Activated T-cell treated with anti-CD3 and anti-CD28 coated beads, Interleukin-2, amount 50 U/mL, for 48 hours (primary cell): ENCODE measurements at regions not wholly inside any gene's neighbourhood (a gene's known extent, or its start where the extent isn't known, plus 50 kb on each side); places are given as distances from the start of the nearest gene placed in this dataset.
A peak's percentile ranks its signal among the peaks of the same experiment; 100 is the strongest.
"Not testable (repeated sequence)": the region's sequence is repeated elsewhere in the genome, so short reads cannot be mapped to it uniquely, and the experiment has no call there.

Experiments used
- DNase-seq, 2 experiments: peaks; one replicate each; pipeline ENCODE4 v3.0.0-alpha.2; 2020

DNA sequence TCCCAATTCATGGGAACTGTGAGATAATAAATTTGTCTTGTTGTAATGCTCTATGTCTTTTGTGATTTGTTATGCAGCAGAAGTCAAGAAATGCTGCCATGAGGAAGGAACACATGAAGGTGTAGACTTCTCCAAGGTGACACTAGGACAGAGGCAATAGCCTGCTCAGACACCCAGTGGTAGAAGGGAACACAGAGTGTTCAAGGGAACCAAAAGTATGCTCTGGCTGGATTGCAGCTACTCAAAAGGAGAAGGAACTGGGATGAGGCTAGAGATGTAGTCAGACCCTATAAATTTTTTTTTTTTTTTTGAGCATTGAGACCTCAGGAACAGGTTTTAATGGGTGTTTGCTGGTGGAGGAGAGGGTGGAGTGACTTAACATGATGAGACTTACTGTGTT, 232.5 kb downstream of the PARP8 start:
- DNase-seq, result no peak

DNA sequence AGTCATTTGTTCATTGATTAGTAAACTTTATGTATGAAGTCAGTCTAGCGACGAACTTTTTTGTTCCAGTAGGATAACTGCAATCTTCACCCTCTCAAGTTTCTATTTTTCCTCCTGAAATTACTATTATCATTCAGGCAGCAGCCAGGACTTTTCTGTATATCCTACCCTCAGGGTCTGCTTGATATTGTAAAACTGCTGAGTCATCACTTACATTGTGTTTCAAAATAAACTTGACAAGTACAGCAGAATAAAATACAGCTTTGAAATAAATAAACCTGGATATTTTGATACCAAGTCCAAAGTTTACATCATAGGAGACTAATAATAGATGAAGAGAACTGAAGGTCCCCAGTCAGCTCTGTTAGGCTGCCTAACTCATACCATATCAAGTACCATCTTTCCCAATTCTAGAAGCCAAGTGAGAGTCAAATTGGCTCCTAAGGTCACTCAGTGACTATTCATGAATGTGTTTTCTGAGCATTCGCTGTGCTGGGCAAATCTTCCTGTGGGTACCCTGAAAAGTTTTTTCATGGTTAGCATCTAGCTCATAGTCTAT, 234.6 kb downstream of the PARP8 start:
- no peak for DNase-seq

DNA sequence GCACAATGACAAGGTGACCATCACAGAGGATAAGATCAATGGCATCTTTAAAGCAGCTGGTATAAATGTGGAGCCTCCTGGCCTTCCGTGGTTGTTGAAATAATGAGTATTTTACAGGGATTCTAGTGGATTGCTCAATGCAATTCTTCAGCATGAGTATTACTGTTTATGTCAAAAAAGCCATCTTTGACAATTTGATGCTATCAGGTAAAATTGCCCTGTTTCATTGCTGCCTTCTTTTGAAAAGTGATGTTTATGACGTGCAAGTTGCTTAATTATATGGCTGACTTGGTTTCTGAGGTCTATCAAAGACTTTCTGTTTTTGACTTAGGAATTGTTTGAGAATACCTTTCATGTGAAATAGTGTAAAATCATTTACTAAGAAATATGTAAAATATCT, 237.2 kb downstream of the PARP8 start:
- no peak for DNase-seq

DNA sequence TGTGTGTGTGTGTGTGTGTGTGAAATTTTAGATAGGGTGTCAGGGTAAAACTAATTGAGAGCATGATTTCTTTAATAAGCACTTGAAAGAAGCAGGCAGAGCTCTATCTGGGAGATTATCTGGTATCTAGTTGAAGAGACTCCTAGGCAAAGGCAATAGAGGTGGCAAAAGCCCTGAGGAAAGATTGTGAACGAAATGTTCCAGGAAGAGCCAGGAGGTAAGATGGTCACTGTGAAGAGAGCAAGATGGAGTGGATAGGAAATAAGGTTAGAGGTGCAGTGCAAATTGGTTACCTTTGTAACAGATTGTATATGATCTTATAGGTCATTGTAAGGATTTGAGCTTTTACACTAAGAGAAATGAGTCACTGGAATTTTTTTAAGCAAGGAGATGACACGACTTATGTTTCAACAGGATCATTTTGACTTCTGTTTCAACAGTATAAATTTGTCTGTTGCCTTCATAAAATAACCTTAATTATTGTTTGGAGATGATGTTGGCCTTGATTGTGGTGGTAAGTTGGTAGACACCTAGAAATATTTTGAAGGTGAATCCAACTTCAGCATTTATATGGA, 239.6 kb downstream of the PARP8 start:
- no peak for DNase-seq

DNA sequence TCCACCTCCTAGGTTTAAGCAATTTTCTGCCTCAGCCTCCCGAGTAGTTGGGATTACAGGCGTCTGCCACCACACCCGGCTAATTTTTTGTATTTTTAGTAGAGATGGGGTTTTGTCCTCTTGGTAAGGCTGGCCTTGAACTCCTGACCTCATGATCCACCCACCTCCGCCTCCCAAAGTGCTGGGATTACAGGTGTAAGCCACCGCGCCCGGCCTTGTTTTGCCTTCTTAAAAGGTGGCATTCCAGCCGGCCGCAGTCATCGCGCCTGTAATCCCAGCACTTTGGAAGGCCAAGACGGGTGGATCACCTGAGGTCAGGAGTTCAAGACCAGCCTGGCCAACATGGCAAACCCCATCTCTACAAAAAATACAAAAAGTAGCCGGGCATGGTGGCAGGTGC, 253.7 kb downstream of the PARP8 start:
- not testable (repeated sequence) for DNase-seq

DNA sequence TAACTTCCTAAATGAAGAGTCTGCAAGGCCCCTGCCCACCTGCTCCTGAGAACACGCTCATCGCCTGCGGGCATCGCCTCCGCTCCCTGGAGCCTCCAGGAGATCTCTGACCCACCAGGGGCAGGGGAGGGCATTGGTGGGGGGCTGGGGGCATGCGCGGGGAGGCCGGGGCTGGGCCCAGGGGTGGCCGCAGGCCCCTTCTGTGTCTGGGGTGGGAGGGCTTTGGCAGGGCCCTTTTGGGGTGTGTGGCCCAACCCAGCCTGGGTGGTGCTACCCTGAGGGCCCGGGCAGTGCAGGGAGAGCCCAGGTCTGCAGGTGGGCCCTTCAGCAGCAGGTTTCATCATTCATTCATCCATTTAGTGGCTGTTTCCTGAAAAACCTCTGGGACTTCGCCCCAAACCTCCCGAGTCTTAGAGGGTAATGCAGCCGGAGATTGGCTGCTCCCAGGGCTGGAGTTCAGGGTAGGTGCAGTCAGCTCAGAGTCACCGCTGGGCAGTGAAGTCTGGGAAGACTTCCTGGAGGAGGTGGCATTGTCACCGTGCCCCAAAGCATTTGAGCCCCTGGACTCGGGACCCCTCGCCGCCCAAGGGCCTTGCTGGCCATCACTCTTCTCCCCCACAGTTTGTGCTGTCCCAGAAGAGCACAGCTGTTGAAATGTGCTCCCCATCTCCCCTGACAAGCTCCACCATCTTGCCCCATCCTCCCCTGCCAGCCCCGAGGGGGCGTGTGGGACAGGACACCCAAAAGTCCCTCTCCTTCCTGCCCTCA, 255.1 kb downstream of the PARP8 start:
- no peak for DNase-seq

DNA sequence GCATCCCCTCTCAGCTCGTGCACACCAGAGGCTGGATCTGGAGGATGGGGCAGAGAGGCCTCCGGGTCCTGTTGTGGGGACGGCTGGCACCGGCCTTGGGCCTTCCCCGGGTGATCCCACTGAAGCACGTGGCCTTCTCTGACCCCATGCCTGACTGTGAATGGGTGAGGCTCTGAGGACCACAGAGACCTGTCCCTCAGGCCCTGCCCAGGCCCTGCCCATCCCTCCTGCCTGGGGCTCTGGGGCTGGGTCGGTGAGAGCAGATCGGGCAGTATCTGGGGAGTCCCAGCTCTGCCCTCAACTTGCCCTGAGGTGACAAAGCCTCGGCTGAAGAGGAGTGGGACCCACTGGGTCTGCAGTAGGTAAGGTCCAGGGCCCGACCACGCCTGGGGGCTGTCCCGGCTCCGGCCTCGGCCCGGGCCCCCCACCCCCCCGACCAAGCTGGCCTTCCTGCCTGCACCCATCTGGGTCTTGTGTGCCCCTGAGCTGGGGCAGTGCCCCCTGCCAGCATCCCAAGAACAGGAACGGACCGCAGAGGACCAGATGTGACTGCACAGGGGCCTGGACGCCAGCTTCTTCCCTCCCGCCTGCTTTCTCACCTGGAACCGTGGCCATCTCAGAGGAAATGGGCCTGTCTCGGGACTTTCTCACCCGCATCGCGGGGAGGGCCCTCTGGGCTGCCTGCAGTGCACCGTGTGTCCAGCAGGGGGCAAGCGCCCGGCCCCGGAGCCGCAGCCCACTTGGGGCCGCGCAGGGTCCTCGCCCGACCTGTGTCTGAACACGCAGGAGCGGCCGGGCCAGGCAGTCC, 255.9 kb downstream of the PARP8 start:
- peak; percentile 38 to 52 for DNase-seq

DNA sequence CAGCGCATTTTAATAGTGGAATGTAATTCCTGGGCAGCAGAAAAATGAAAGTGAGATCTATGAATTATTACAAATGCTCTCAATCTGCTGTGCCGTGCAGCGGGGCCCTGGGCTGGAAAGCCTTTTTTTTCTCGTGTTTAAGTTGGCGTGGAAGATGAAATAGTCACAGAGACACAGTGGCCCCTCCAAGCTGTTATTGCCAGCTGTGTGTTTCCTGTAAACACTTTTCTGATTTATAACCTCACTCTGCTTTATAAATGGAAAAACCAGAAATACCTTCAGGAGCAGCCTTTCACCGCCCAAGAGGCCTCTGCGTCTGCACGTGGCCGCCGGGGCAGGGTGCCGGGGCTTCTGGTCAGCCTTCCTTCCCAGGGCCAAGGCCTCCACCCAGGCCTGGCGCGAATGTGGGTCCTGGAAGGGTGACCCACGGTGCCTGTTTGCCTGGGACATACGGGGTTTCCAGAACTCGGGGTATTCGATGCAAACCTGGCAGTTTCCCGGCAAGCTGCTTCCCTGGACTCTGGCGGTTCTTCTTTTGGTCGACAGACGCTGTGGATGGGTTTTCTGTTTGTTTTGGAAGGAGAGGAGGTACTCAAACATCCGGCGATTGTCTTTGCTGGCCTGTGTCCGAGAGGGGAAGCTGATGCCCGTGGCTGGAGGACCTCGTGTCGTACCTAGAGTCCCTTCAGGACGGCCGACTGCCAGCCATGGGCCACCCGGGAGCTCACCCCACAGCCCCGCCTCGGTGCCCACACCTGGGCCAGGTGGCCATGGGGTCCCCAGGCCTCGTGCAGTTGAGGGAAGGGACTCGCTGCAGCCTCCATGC, 256.7 kb downstream of the PARP8 start:
- DNase-seq, result no peak

DNA sequence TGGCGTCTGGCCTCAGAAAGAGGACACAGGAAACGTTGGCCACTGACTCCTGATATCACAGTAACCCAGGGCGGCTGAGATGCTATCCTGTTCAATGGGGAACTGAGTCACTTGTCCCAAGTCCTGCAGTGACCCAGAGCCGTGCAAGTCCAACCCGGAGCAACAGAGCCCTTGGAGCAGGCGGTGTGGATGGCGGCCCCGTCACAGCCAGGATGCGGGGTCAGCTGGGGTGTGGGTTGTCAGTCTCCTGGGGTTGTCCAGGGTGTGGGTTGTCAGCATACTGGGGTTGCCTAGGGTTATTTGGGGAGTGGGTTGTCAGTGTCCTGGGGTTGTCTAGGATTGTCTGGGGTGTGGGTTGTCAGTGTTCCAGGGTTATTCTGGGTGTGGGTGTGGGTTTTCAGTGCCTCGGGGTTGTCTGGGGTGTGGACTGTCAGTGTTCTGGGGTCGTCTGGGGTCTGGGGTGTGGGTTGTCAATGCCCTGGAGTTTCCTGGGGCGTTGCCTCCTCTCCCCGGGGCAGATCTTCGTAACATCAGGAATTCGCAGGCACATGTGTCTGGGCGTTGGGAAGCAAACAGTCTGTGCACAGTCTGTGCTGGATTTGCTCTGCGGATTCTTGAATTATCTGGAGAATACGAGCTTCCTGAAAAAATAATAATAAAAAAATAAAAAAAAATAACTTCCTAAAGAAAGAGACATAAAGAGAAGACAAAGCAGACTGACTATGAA, 257.5 kb downstream of the PARP8 start:
- no peak for DNase-seq

DNA sequence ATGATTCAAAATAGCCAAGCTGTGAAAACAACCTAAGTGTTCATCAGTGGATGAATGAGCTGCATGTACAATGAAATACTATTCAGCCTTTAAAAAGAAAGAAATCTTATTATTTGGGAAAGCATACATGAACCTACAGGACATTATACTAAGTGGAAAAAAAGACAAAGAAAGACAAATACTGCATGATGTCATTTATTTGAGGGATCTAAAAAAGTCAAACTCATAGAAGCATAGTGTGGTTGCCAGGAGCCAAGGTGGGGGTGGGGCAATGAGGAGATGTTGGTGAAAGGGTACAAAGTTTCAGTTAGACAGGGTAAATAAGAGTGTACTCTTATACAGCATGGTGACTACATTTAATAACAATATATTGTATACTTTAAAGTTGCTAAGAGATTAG, 261.5 kb downstream of the PARP8 start:
- no peak for DNase-seq

DNA sequence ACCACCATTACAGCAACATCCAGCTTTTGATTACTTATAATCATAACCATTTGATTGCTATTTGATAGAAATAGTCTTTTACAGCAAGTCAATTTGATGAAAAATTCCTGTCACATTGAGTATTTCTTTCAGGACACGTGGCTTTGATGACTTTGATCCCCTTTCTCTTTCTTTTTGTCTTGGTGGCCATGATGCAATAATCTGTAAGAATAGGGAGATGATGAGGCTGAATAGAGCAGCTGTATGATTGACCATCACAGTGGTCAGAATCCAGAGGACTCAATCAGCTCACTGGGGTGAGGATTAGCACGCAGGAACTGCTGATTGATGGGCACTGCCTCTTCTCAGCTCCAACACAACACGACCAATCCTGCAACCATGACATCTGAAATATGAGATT, 262.7 kb downstream of the PARP8 start:
- DNase-seq, result no peak

DNA sequence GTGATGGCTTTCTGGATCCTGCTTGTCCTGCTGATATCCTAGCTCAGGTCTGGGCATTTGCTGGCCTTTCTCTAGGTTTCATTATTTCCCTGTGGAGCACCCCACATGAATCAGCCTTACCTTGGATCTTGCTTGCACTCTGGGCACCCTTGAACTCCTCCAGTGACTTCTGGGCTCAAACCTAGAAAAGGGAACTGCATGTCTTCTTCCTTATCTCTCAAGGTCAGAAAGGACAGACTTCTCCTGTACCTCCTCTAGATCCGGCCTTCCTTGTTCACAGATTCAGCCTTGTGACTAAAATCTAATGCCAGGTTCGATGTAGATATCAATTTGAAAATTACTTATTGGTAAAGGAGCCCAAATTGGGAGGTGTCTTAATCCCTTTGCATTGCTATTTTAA, 267.9 kb downstream of the PARP8 start:
- no peak for DNase-seq

DNA sequence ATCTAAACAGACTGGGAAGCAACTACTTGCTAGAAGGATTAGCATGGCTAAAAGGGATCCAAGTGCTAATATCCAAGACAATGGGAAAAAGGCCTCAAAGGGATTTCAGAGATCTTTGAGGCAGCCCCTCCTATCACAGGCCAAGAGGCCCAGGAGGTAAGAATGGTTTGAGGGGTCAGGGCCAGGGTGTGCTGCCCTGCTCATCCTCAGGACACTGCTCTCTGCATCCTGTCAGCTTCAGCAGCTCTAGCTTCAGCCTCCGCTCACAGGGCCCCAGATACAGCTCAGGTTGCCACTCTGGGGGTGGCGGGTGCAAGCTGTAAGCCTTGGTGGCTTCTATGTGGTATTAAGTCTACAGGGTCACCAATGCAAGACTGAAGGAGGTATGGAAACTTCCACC, 278.7 kb downstream of the PARP8 start:
- no peak for DNase-seq

DNA sequence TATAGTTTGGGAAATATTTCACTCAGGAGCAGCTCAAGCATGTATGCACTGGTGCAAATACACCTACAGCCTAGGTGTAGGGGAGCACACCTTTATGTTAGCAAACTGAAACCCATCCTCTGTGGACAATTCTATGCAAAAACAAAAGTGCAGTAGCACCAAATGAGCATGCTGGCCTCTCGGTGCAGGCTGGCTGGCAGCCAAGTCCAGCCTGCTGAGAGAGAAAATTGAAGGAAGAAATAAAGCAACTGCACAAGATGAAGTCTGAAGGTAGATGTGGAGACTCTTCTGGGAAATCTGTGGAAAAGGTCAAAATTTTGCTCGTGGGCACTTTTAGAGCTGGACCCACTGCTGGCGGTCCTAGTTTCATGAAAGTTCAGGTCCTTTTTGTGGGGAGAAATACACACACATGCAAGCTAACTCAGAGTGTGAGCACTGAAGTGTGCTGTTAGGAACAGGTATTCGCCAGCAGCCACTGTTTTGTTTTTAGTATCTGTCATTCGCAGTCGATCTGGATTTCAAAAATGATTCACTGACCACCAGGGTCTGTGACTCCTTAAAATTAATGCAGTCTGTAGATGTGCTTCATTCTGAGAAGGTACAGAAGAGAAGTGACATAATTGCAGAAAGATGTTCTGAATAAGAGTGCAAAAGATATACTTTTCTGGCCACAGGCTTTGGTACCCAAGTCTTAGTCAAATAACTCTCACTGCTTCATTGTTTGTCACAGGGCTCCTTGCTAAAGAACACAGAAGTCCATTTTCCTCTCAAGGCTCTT, 281.7 kb downstream of the PARP8 start:
- no peak for DNase-seq

DNA sequence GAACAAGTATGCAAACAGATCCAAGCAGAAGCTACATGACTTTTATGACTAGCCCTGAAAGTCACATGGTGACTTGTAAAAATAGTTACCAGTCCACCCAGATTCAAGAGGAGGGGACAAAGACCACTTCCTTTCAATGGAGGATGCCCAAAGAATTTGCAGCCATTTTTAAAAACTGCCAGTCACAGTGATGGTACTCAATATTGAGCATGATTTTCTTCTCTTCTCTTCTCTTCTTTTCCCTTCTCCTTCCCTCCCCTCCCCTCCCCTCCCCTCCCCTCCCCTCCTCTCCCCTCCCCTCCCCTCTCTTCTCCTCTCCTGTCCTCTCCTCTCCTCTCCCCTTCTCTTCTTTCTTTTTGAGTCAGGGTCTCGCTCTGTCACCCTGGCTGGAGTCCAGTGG, 286.9 kb downstream of the PARP8 start:
- no peak for DNase-seq

DNA sequence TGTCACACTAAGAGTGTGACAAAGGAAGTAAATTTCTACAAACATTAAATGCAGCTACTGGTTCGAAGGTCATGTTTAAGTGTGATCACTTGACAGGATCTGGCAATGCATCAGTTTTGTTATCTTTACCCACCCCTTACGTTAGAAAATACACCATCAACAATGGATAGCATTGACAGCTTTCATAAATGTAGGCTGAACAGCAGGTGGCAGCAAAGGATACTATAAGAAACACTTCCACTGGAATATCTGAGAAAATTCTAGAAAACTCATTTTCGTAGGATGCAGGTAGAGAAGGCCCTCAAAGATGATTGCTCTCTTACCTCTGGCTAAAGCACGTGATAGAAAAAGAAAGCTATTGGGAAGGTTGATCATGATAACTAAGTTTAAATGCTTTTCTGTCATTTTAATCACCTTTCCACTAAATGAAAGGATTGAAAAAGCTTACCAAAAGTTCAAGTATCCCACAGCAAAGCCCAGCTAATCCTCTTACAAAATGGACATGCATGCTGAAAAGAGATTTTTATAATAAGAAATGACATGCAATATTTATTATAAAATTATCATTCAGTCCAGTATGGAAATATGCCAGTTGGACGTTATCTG, 292.5 kb downstream of the PARP8 start:
- no peak for DNase-seq

DNA sequence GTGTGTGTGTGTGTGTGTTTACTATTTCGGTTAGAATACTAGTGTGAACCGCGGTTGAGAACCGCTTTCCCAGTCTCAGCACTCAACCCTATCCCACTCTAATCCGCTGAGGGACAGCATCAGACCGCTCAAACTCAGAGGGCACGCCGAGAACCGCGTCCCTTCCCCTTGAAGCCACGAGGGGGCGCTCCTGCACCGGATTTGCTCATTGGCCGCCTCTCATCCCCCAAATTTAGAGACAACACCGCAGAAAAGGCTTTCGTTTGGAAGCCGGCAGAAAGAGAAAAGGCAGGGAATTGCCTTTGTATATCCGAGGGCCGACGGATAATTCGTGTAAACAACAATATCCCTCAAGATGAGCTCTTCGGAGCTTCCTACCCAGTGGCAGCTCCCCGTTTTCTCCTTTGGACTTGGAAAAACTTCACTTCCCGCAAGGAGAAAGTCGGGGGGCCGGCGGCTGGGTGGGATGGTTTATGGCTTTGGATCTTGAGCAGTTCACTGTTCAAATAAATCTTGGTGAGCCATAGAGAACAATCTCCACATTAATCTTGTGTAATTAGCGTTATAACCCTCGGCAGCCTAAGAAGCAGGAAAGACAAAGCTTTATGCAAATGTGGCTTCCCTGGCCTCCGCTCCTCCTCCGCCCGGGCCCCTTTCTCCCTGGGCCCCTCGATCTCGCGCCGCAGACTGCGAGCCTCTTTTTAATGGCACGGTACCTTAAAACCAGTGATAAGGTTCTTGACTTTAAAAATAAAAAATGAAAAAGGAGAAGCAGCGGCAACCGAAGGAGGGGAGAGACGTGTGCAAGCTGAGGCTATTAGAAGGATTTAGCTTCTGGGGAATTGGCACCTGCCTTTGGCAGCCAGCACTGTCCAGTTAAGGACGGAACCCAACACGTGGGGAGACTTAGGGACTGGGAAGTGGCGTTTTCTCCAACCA, 296.8 kb downstream of the PARP8 start:
- DNase-seq, result peak; percentile 82 to 85

DNA sequence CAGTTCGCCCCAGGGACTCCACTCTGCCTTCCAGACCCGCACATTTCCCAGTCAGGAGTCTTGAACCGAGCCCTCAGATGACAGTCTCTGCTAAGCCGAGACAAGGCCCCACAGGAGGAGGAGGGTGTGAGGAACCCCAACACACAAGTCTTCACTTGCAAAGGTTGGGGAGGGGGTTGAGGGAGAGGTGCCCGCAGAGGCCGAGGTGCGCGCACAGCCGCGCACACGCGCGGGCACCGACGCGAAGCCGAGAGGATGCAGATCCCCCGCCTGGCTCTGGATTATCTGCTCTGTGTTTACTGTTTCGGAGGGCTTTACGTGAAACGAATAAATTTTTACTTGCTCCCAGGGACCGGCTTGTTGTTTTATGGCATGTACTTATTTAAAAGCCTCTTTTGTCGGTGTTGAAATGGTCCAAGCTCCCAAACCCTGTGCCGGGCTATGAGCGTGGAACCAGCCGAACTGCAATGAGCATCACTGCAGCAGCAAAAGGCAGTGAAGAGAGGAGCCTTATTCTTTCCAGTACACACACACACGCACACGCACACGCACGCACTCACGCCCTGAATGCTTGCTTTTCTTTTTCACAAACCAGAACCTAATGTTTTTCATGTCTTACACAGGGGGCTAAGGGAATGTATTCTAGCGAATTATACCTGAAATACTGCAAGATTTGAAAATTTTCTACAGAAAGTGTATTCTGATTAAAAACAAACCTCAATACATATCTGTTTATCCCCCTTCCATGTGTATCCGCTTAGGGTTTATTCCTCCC, 297.7 kb downstream of the PARP8 start:
- peak; percentile 24 to 27 for DNase-seq
